SK-N-SH (cell line): ENCODE measurements at regions not wholly inside any gene's neighbourhood (a gene's known extent, or its start where the extent isn't known, plus 50 kb on each side); places are given as distances from the start of the nearest gene placed in this dataset.

Experiments used
- CTCF ChIA-PET: fragments of 300-600, 350-600 bp; formaldehyde crosslinking; extraction: SDS; loops from one replicate; lab custom pipeline; 2021; lab: Yijun Ruan, JAX
- POLR2A ChIA-PET: fragments of 350-600 bp; sonication (Branson Sonifier 250); formaldehyde crosslinking; extraction: SDS; loops from one replicate; lab custom pipeline; 2020; ENCODE audit warnings: antibody characterized with exemption, inconsistent platforms; lab: Yijun Ruan, JAX
- DNase-seq: peaks from one replicate; pipeline ENCODE4 v3.0.0; 2012
- H2AFZ ChIP-seq: fragments of 200-600 bp; sonication (generic); 2 replicates; pipeline ENCODE4 v1.8.1; 2016; ENCODE audit warnings: antibody characterized with exemption, mild to moderate bottlenecking, low read depth
- H3F3A ChIP-seq: fragments of 200-600 bp; sonication (generic); replicated peaks from 2 replicates; pipeline ENCODE3; 2016; ENCODE audit warnings: antibody characterized with exemption, mild to moderate bottlenecking; ENCODE audit not compliant: insufficient read depth
- H3K27ac ChIP-seq, 2 experiments: fragments of 200-500 bp in 1 of 2; fragments of 200-600 bp in 1 of 2; sonication (Bioruptor generic) in 1 of 2; sonication (generic), shearing (Covaris generic) in 1 of 2; 2 replicates each; pipeline versions ENCODE4 v1.5.1 to v1.6.1; 2014 to 2016; ENCODE audit warnings: low read depth in 2 of 2, inconsistent platforms in 1 of 2, low read length in 1 of 2, mild to moderate bottlenecking in 1 of 2, mixed read lengths in 1 of 2
- H3K27me3 ChIP-seq: fragments of 200-600 bp; sonication (generic), shearing (Covaris generic); 2 replicates; pipeline ENCODE4 v1.6.1; 2016; ENCODE audit warnings: mixed run types; ENCODE audit not compliant: insufficient read depth
- H3K36me3 ChIP-seq, 2 experiments: fragments of 200-500 bp in 1 of 2; fragments of 200-600 bp in 1 of 2; sonication (Bioruptor generic) in 1 of 2; sonication (generic) in 1 of 2; replicated peaks in 1 of 2; 2 replicates each; pipeline versions ENCODE3 to v1.5.1; 2014 to 2016; ENCODE audit warnings: low read length in 1 of 2, mild to moderate bottlenecking in 1 of 2; ENCODE audit not compliant: insufficient read depth in 2 of 2, control insufficient read depth in 1 of 2
- H3K4me1 ChIP-seq, 2 experiments: fragments of 200-500 bp in 1 of 2; fragments of 200-600 bp in 1 of 2; sonication (Bioruptor generic) in 1 of 2; sonication (generic), shearing (Covaris generic) in 1 of 2; 2 replicates each; pipeline versions ENCODE4 v1.5.1 to v1.6.1; 2014 to 2016; ENCODE audit warnings: low read depth in 1 of 2, low read length in 1 of 2, mixed run types in 1 of 2; ENCODE audit not compliant: insufficient read depth in 2 of 2, control insufficient read depth in 1 of 2
- H3K4me2 ChIP-seq: fragments of 200-600 bp; sonication (generic), shearing (Covaris generic); 2 replicates; pipeline ENCODE4 v1.6.1; 2017; ENCODE audit warnings: mixed run types
- H3K4me3 ChIP-seq, 2 experiments: fragments of 200-500 bp in 1 of 2; fragments of 200-600 bp in 1 of 2; sonication (Bioruptor generic) in 1 of 2; sonication (generic), shearing (Covaris generic) in 1 of 2; 2 replicates each; pipeline versions ENCODE4 v1.5.1 to v1.8.1; 2014 to 2016; ENCODE audit warnings: low read depth in 2 of 2, inconsistent platforms in 1 of 2, low read length in 1 of 2, mild to moderate bottlenecking in 1 of 2, mixed read lengths in 1 of 2, moderate library complexity in 1 of 2
- H3K79me2 ChIP-seq: fragments of 200-600 bp; sonication (generic); 2 replicates; pipeline ENCODE4 v1.8.1; 2017; ENCODE audit warnings: mild to moderate bottlenecking; ENCODE audit not compliant: insufficient read depth
- H3K9ac ChIP-seq: fragments of 200-600 bp; sonication (generic); 2 replicates; pipeline ENCODE4 v1.6.1; 2017; ENCODE audit warnings: mixed run types
- H3K9me2 ChIP-seq: fragments of 200-600 bp; sonication (generic); 2 replicates; pipeline ENCODE4 v1.6.1; 2017; ENCODE audit warnings: mixed run types
- H3K9me3 ChIP-seq: fragments of 200-600 bp; sonication (generic); 2 replicates; pipeline ENCODE4 v1.6.1; 2017; ENCODE audit warnings: mixed run types, mild to moderate bottlenecking, moderate library complexity
- H4K20me1 ChIP-seq: fragments of 200-600 bp; sonication (generic); 2 replicates; pipeline ENCODE4 v1.6.1; 2017; ENCODE audit warnings: mild to moderate bottlenecking, mixed run types; ENCODE audit not compliant: insufficient read depth
- CTCF ChIP-seq: fragments of 200-600 bp; sonication (generic); IDR thresholded peaks from 2 replicates; pipeline ENCODE4 v1.6.1; 2017; ENCODE audit warnings: antibody characterized with exemption, mild to moderate bottlenecking, moderate library complexity
- EP300 ChIP-seq, 2 experiments: IDR thresholded peaks; 2 replicates each; pipeline versions ENCODE4 v1.4.0 to v1.6.1; 2012; ENCODE audit warnings: borderline replicate concordance in 1 of 2, low read depth in 1 of 2, low read length in 1 of 2
- EZH2phosphoT487 ChIP-seq: fragments of 200-600 bp; sonication (generic); IDR thresholded peaks from 2 replicates; pipeline ENCODE4 v1.6.1; 2017; ENCODE audit warnings: low read depth, mixed run types, mild to moderate bottlenecking, antibody characterized with exemption, moderate library complexity, borderline replicate concordance
- FOXJ3 ChIP-seq: sonication (generic); formaldehyde crosslinking; IDR thresholded peaks from 2 replicates; pipeline ENCODE4 v1.5.1; 2020; ENCODE audit warnings: mild to moderate bottlenecking, missing genetic modification reagents
- JUND ChIP-seq: IDR thresholded peaks from 2 replicates; pipeline ENCODE4 v1.4.0; 2012
- MXI1 ChIP-seq: IDR thresholded peaks from 2 replicates; pipeline ENCODE4 v1.6.1; 2012; ENCODE audit warnings: mild to moderate bottlenecking, low read depth, low read length, improper control_type of control experiment
- NRF1 ChIP-seq: IDR thresholded peaks from 2 replicates; pipeline ENCODE4 v1.6.1; 2012; ENCODE audit warnings: low read depth, mild to moderate bottlenecking, low read length
- PBX3 ChIP-seq: IDR thresholded peaks from 2 replicates; pipeline ENCODE4; 2012
- RAD21 ChIP-seq: IDR thresholded peaks from 2 replicates; pipeline ENCODE4 v1.6.1; 2012; ENCODE audit warnings: mild to moderate bottlenecking, low read length
- RXRA ChIP-seq: IDR thresholded peaks from 2 replicates; pipeline ENCODE4 v1.4.0; 2012; ENCODE audit warnings: low read depth, mild to moderate bottlenecking, borderline replicate concordance
- SIN3A ChIP-seq: IDR thresholded peaks from 2 replicates; pipeline ENCODE4 v1.6.1; 2012; ENCODE audit warnings: low read depth, mild to moderate bottlenecking, low read length, moderate library complexity, borderline replicate concordance
- TEAD4 ChIP-seq: IDR thresholded peaks from 2 replicates; pipeline ENCODE4 v1.4.0; 2012; ENCODE audit warnings: mild to moderate bottlenecking, borderline replicate concordance; ENCODE audit not compliant: insufficient read depth
- USF1 ChIP-seq: IDR thresholded peaks from 2 replicates; pipeline ENCODE4 v1.4.0; 2012; ENCODE audit warnings: low read depth, borderline replicate concordance
- USF2 ChIP-seq: fragments of 150-350 bp; IDR thresholded peaks from 2 replicates; pipeline ENCODE4 v1.6.1; 2017; ENCODE audit warnings: antibody characterized with exemption, low read length, low read depth, borderline replicate concordance
- WGBS: methylation state at CpG from one replicate; pipeline ENCODE4 v1.1.6; 2017; ENCODE audit warnings: low lambda C conversion rate; 5-methylcytosine and 5-hydroxymethylcytosine counted together

- no peak for TF ChIP-seq MXI1
- no peak for TF ChIP-seq EZH2phosphoT487
- no peak for TF ChIP-seq USF1
- no peak for TF ChIP-seq USF2
- no peak for TF ChIP-seq NRF1
- TF ChIP-seq CTCF: no peak
- TF ChIP-seq RAD21: no peak
- no peak for TF ChIP-seq SIN3A
- TF ChIP-seq, all 33 proteins: peak for 0
- no peaks in the 10 kb centered on the region; a peak in 1 of 4 replicates for H3K4me1 ChIP-seq
- no peaks in the 10 kb centered on the region for H3K36me3 ChIP-seq
- no peak overlapping the region for H3K9ac ChIP-seq
- CTCF ChIA-PET: no interaction called here
- no peak overlapping the region for H3K27ac ChIP-seq
- H3K27me3 ChIP-seq: no peaks in the 10 kb centered on the region
- no peak overlapping the region for H3K4me3 ChIP-seq
- no peak overlapping the region for H2AFZ ChIP-seq
- POLR2A ChIA-PET: no interaction called here
- no peak for DNase-seq
- no peaks in the 10 kb centered on the region for H3F3A ChIP-seq
- H3K79me2 ChIP-seq: no peaks in the 10 kb centered on the region
- H3K9me3 ChIP-seq: no peaks in the 10 kb centered on the region
- H4K20me1 ChIP-seq: no peaks in the 10 kb centered on the region
- H3K9me2 ChIP-seq: no peaks in the 10 kb centered on the region
- no peak overlapping the region for H3K4me2 ChIP-seq
These were observed 204.2 kb upstream of the CDH20 start for GRCh38 chr18:61129001-61129400.

- no peaks in the 10 kb centered on the region for H3K79me2 ChIP-seq
- H3F3A ChIP-seq: no peaks in the 10 kb centered on the region
- no peak for DNase-seq
- H3K27ac ChIP-seq: no peak overlapping the region
- H4K20me1 ChIP-seq: no peaks in the 10 kb centered on the region
- no peak overlapping the region for H2AFZ ChIP-seq
- no peak overlapping the region for H3K9ac ChIP-seq
- no peaks in the 10 kb centered on the region for H3K9me2 ChIP-seq
- no peaks in the 10 kb centered on the region for H3K27me3 ChIP-seq
- H3K4me2 ChIP-seq: no peak overlapping the region
- 9% methylated on average over 2 of the region's 2 CpGs for WGBS
- no peaks in the 10 kb centered on the region; a peak in 1 of 4 replicates for H3K4me1 ChIP-seq
- ChIA-PET POLR2A (no interaction called here), CTCF (interaction anchor here (0.8 kb wide), 1 partner anchor 12 kb away, joined by 3 read pairs; no protein-coding TSS in a partner anchor)
- no peaks in the 10 kb centered on the region for H3K9me3 ChIP-seq
- no peak for TF ChIP-seq EP300 (IDR thresholded peaks at IDR 0.05; ENCODE audit: borderline replicate concordance in 1 of 2, low read depth in 1 of 2, low read length in 1 of 2)
- no peak for TF ChIP-seq JUND
- TF ChIP-seq RXRA: no peak
- TF ChIP-seq PBX3: no peak
- no peak for TF ChIP-seq RAD21
- no peak for TF ChIP-seq USF1
- TF ChIP-seq FOXJ3 (CRISPR knock-in tag): no peak
- no peak for TF ChIP-seq TEAD4
- no peaks in the 10 kb centered on the region for H3K36me3 ChIP-seq
- H3K4me3 ChIP-seq: no peak overlapping the region
These were observed 201.2 kb upstream of the CDH20 start for GRCh38 chr18:61132031-61132430.
